ENCODE measurements at regions not wholly inside any gene's neighbourhood (a gene's known extent, or its start where the extent isn't known, plus 50 kb on each side); places are given as distances from the start of the nearest gene placed in this dataset.

- no peak for DNase-seq
- Mint-ChIP-seq H3K4me3 (no peak overlapping the region), H3K27me3 (ENCODE audit: insufficient read depth) (no peaks in the 10 kb centered on the region), H3K27ac (no peak overlapping the region), H3K9me3 (peaks cover 62% of the 10 kb centered on the region), H3K4me1 (ENCODE audit: low read depth) (no peaks in the 10 kb centered on the region), H3K36me3 (ENCODE audit: low read depth) (no peaks in the 10 kb centered on the region)
- TF ChIP-seq CTCF (IDR thresholded peaks at IDR 0.05): no peak
Observed at GRCh38 chr12:126156806-126157574, 1091.8 kb downstream of the AACS start.

GRCh38 chr12:126157575-126157966 is 1092.3 kb downstream of the AACS start:
- TF ChIP-seq CTCF (IDR thresholded peaks at IDR 0.05): no peak
- H3K4me3 Mint-ChIP-seq: no peak overlapping the region
- DNase-seq: no peak
- peaks cover 68% of the 10 kb centered on the region for H3K9me3 Mint-ChIP-seq
- no peaks in the 10 kb centered on the region for H3K4me1 Mint-ChIP-seq (ENCODE audit: low read depth)
- H3K27ac Mint-ChIP-seq: no peak overlapping the region
- no peaks in the 10 kb centered on the region for H3K27me3 Mint-ChIP-seq (ENCODE audit: insufficient read depth)
- no peaks in the 10 kb centered on the region for H3K36me3 Mint-ChIP-seq (ENCODE audit: low read depth)

GRCh38 chr12:126159139-126159538 is 1093.9 kb downstream of the AACS start:
- no peak overlapping the region for H3K27ac Mint-ChIP-seq
- TF ChIP-seq CTCF (IDR thresholded peaks at IDR 0.05): no peak
- H3K4me3 Mint-ChIP-seq: no peak overlapping the region
- peaks cover 2% of the 10 kb centered on the region; the same call in 1 of the 2 replicates for H3K27me3 Mint-ChIP-seq (ENCODE audit: insufficient read depth)
- H3K36me3 Mint-ChIP-seq (ENCODE audit: low read depth): no peaks in the 10 kb centered on the region
- DNase-seq: no peak
- peaks cover 73% of the 10 kb centered on the region for H3K9me3 Mint-ChIP-seq
- H3K4me1 Mint-ChIP-seq (ENCODE audit: low read depth): no peaks in the 10 kb centered on the region

- no peak for TF ChIP-seq CTCF (IDR thresholded peaks at IDR 0.05)
- Mint-ChIP-seq H3K27ac (no peak overlapping the region), H3K4me1 (ENCODE audit: low read depth) (no peaks in the 10 kb centered on the region), H3K36me3 (ENCODE audit: low read depth) (no peaks in the 10 kb centered on the region), H3K4me3 (no peak overlapping the region), H3K9me3 (peaks cover 75% of the 10 kb centered on the region), H3K27me3 (ENCODE audit: insufficient read depth) (peaks cover 2% of the 10 kb centered on the region; the same call in 1 of the 2 replicates)
- no peak for DNase-seq
Observed at GRCh38 chr12:126160912-126161311, 1095.7 kb downstream of the AACS start.

GRCh38 chr12:126163984-126164383 is 1098.7 kb downstream of the AACS start:
- Mint-ChIP-seq H3K4me3 (no peak overlapping the region), H3K27me3 (ENCODE audit: insufficient read depth) (peaks cover 2% of the 10 kb centered on the region; the same call in 1 of the 2 replicates), H3K36me3 (ENCODE audit: low read depth) (no peaks in the 10 kb centered on the region), H3K9me3 (peaks cover 83% of the 10 kb centered on the region), H3K4me1 (ENCODE audit: low read depth) (no peaks in the 10 kb centered on the region), H3K27ac (no peak overlapping the region)
- no peak for DNase-seq
- no peak for TF ChIP-seq CTCF (IDR thresholded peaks at IDR 0.05)
